ENCODE measurements at regions not wholly inside any gene's neighbourhood (a gene's known extent, or its start where the extent isn't known, plus 50 kb on each side); places are given as distances from the start of the nearest gene placed in this dataset.

- TF ChIP-seq POLR2AphosphoS5 (IDR thresholded peaks at IDR 0.05; ENCODE audit: borderline replicate concordance, low read depth, low read length) (no peak), EZH2 (IDR thresholded peaks at IDR 0.05) (no peak), FOXP2 (optimal IDR thresholded peaks at IDR 0.05; ENCODE audit: control extremely low read depth, extremely low read length, insufficient read depth) (no peak)
These were observed 75.8 kb downstream of the NUDT10 start for GRCh38 chrX:51408462-51408861.
